GM12878 (cell line): ENCODE measurements at regions not wholly inside any gene's neighbourhood (a gene's known extent, or its start where the extent isn't known, plus 50 kb on each side); places are given as distances from the start of the nearest gene placed in this dataset.

Experiments
- ATAC-seq: fragments of 200-7000 bp; cut with Tn5 transposase; 3 replicates; pipeline ENCODE4 v1.9.1; 2020; ENCODE audit warnings: mild to moderate bottlenecking, moderate library complexity
- BruUV-seq: library from RNA; stranded (reverse); fragments of 400-500 nt; replicated peaks from 2 replicates; lab custom pipeline; 2021; lab: Mats Ljungman, UMichigan
- CTCF ChIA-PET: fragments of 300-600 bp; sonication (Branson Sonifier 250); formaldehyde crosslinking; extraction: SDS; loops from one replicate; lab custom pipeline; 2021; ENCODE audit warnings: inconsistent platforms; lab: Yijun Ruan, JAX
- POLR2A ChIA-PET: fragments of 350-600 bp; formaldehyde crosslinking; extraction: SDS; loops from one replicate; lab custom pipeline; 2021; ENCODE audit warnings: inconsistent platforms; lab: Charles Lee
- RAD21 ChIA-PET: fragments of 300-600 bp; sonication (Branson Sonifier 250); formaldehyde crosslinking; loops from one replicate; lab custom pipeline; 2023; ENCODE audit warnings: antibody characterized with exemption; ENCODE audit not compliant: unreplicated experiment; lab: Charles Lee
- SMC1A ChIA-PET: fragments of 300-600 bp; sonication (Branson Sonifier 250); formaldehyde crosslinking; loops from one replicate; lab custom pipeline; 2023; ENCODE audit not compliant: unreplicated experiment, uncharacterized antibody; lab: Charles Lee
- DNase-seq: peaks from one replicate; pipeline ENCODE4 v3.0.0-alpha.2; 2011; ENCODE audit warnings: low read depth, low spot score
- FAIRE-seq: peaks from 3 replicates; lab custom pipeline; 2011; peaks lifted over from hg19 to GRCh38; lab: Jason Lieb, UNC
- H2AFZ ChIP-seq: 2 replicates; pipeline ENCODE4 v1.6.0; 2011; ENCODE audit warnings: low read depth, low read length, control low read depth; ENCODE audit not compliant: control insufficient read depth
- H3K27ac ChIP-seq: 2 replicates; pipeline ENCODE4 v1.5.1; 2011; ENCODE audit warnings: control low read depth; ENCODE audit not compliant: control insufficient read depth, insufficient read depth
- H3K27me3 ChIP-seq, 2 experiments: replicated peaks in 1 of 2; 2 replicates each; pipeline versions ENCODE4 v1.6.0 to v1.6.1; 2011; ENCODE audit warnings: low read length in 1 of 2; ENCODE audit not compliant: control insufficient read depth in 2 of 2, insufficient read depth in 2 of 2
- H3K36me3 ChIP-seq, 2 experiments: 2 replicates each; pipeline ENCODE4 v1.5.1; 2011; ENCODE audit warnings: low read length in 1 of 2; ENCODE audit not compliant: control insufficient read depth in 2 of 2, insufficient read depth in 2 of 2
- H3K4me1 ChIP-seq: 2 replicates; pipeline ENCODE4 v1.6.1; 2011; ENCODE audit warnings: mild to moderate bottlenecking, low read length, moderate library complexity, mixed read lengths; ENCODE audit not compliant: control insufficient read depth, insufficient read depth
- H3K4me2 ChIP-seq: 2 replicates; pipeline ENCODE4 v1.6.0; 2011; ENCODE audit warnings: control low read depth; ENCODE audit not compliant: control insufficient read depth, insufficient read depth
- H3K4me3 ChIP-seq: fragments of 200-600 bp; sonication (generic); 2 replicates; pipeline ENCODE4 v1.5.1; 2016
- H3K79me2 ChIP-seq: 2 replicates; pipeline ENCODE4 v1.6.0; 2011; ENCODE audit warnings: low read length; ENCODE audit not compliant: control insufficient read depth, insufficient read depth
- H3K9ac ChIP-seq: 2 replicates; pipeline ENCODE4 v1.8.0; 2011; ENCODE audit warnings: low read length, control low read depth, mixed read lengths; ENCODE audit not compliant: control insufficient read depth, insufficient read depth
- H3K9me3 ChIP-seq: replicated peaks from 3 replicates; pipeline ENCODE4 v1.5.1; 2011; ENCODE audit warnings: mild to moderate bottlenecking, low read length; ENCODE audit not compliant: control insufficient read depth, insufficient read depth
- H4K20me1 ChIP-seq: 2 replicates; pipeline ENCODE4 v1.6.0; 2011; ENCODE audit not compliant: control insufficient read depth, insufficient read depth
- BCL3 ChIP-seq: IDR thresholded peaks from 2 replicates; pipeline ENCODE4 v1.6.1; 2011; ENCODE audit warnings: borderline replicate concordance, low read depth, mild to moderate bottlenecking, moderate library complexity, low read length; ENCODE audit not compliant: insufficient read depth, poor library complexity, severe bottlenecking
- FOXK2 ChIP-seq: fragments of 450-650 bp; IDR thresholded peaks from 2 replicates; pipeline ENCODE4 v1.6.1; 2017; ENCODE audit warnings: mild to moderate bottlenecking, moderate library complexity
- SREBF2 ChIP-seq: IDR thresholded peaks from 2 replicates; pipeline ENCODE4 v1.6.1; 2012; ENCODE audit warnings: mild to moderate bottlenecking, low read length
- TARDBP ChIP-seq: IDR thresholded peaks from 2 replicates; pipeline ENCODE4 v1.6.1; 2016; ENCODE audit warnings: borderline replicate concordance
- WGBS: methylation state at CpG from one replicate; pipeline ENCODE4 v1.1.6; 2016; ENCODE audit warnings: low lambda C conversion rate; ENCODE audit not compliant: insufficient replicate concordance, insufficient coverage; ENCODE audit errors: missing lambda C conversion rate; 5-methylcytosine and 5-hydroxymethylcytosine counted together
- in situ Hi-C: fragments of 300-500 bp; cut with MboI; formaldehyde crosslinking; loops from 9 replicates; pipeline ENCODE4 v1.14.3; 2018; ENCODE audit warnings: mixed read lengths
- intact Hi-C: fragments of 100-400 bp; cut with micrococcal nuclease; formaldehyde crosslinking; loops from one replicate; pipeline ENCODE4 v1.14.2; 2022; ENCODE audit not compliant: unreplicated experiment
- TF ChIP-seq, protein P1 (sequence below): IDR thresholded peaks from 2 replicates; pipeline ENCODE4 v1.6.1; 2012; ENCODE audit warnings: mild to moderate bottlenecking, low read depth, low read length

DNA sequence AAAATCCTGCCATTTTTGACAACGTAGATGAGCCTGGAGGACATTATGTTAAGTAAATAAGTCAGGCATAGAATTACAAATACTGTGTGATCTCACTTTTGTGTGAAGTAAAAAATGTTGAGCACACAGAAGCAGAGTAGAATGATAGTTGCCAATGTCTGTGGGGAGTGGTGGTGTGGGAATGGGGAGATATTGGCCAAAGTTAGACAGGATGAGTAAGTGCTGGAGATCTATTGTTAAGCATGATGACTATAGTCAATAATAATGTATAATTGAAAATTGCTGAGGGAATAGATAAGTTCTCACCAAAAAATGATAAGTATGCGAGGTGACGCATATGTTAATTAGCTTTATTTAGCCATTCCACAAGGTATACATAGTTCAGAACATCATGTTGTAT is 92.0 kb downstream of the GPR85 start (continued):
- TF ChIP-seq, protein P1, sequence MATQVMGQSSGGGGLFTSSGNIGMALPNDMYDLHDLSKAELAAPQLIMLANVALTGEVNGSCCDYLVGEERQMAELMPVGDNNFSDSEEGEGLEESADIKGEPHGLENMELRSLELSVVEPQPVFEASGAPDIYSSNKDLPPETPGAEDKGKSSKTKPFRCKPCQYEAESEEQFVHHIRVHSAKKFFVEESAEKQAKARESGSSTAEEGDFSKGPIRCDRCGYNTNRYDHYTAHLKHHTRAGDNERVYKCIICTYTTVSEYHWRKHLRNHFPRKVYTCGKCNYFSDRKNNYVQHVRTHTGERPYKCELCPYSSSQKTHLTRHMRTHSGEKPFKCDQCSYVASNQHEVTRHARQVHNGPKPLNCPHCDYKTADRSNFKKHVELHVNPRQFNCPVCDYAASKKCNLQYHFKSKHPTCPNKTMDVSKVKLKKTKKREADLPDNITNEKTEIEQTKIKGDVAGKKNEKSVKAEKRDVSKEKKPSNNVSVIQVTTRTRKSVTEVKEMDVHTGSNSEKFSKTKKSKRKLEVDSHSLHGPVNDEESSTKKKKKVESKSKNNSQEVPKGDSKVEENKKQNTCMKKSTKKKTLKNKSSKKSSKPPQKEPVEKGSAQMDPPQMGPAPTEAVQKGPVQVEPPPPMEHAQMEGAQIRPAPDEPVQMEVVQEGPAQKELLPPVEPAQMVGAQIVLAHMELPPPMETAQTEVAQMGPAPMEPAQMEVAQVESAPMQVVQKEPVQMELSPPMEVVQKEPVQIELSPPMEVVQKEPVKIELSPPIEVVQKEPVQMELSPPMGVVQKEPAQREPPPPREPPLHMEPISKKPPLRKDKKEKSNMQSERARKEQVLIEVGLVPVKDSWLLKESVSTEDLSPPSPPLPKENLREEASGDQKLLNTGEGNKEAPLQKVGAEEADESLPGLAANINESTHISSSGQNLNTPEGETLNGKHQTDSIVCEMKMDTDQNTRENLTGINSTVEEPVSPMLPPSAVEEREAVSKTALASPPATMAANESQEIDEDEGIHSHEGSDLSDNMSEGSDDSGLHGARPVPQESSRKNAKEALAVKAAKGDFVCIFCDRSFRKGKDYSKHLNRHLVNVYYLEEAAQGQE = no peak
- TF ChIP-seq SREBF2 = no peak
- TF ChIP-seq TARDBP = no peak

GRCh38 chr7:112990624-112991023 is 96.0 kb downstream of the GPR85 start:
- RAD21 ChIA-PET = no interaction called here
- H2AFZ ChIP-seq = no peak overlapping the region
- intact Hi-C loops (no loop called here), in situ Hi-C loops (no loop called here)
- DNase-seq (no peak), ATAC-seq (no peak), FAIRE-seq (no peak)
- H3K4me3 ChIP-seq = no peak overlapping the region
- POLR2A ChIA-PET = interaction anchor here (0.6 kb wide), 1 partner anchor 1443 kb away, joined by 3 read pairs; no protein-coding TSS in a partner anchor
- H3K36me3 ChIP-seq = no peaks in the 10 kb centered on the region
- WGBS = 0% methylated on average over 2 of the region's 2 CpGs
- H3K79me2 ChIP-seq = no peaks in the 10 kb centered on the region
- CTCF ChIA-PET = no interaction called here
- no peak overlapping the region for H3K9ac ChIP-seq
- no peaks in the 10 kb centered on the region for H4K20me1 ChIP-seq
- H3K27ac ChIP-seq = no peak overlapping the region
- SMC1A ChIA-PET = no interaction called here
- TF ChIP-seq BCL3 = no peak
- TF ChIP-seq FOXK2 = no peak
- H3K9me3 ChIP-seq = no peaks in the 10 kb centered on the region
- BruUV-seq = no TSS peak
- no peaks in the 10 kb centered on the region for H3K4me1 ChIP-seq
- no peak overlapping the region for H3K4me2 ChIP-seq
- H3K27me3 ChIP-seq = no peaks in the 10 kb centered on the region
